Astrocyte (in vitro differentiated cells and primary cell): ENCODE measurements at regions not wholly inside any gene's neighbourhood (a gene's known extent, or its start where the extent isn't known, plus 50 kb on each side); places are given as distances from the start of the nearest gene placed in this dataset.

Experiments
- EZH2 ChIP-seq: IDR thresholded peaks from 2 replicates; pipeline ENCODE4 v1.6.1; 2012; ENCODE audit warnings: mild to moderate bottlenecking, low read length, inconsistent platforms; ENCODE audit not compliant: insufficient read depth
- TF ChIP-seq, protein P1 (sequence below): IDR thresholded peaks from 2 replicates; pipeline ENCODE4 v1.5.1; 2011; ENCODE audit warnings: low read depth, mild to moderate bottlenecking, inconsistent platforms, low read length, moderate library complexity; ENCODE audit not compliant: insufficient read depth

DNA sequence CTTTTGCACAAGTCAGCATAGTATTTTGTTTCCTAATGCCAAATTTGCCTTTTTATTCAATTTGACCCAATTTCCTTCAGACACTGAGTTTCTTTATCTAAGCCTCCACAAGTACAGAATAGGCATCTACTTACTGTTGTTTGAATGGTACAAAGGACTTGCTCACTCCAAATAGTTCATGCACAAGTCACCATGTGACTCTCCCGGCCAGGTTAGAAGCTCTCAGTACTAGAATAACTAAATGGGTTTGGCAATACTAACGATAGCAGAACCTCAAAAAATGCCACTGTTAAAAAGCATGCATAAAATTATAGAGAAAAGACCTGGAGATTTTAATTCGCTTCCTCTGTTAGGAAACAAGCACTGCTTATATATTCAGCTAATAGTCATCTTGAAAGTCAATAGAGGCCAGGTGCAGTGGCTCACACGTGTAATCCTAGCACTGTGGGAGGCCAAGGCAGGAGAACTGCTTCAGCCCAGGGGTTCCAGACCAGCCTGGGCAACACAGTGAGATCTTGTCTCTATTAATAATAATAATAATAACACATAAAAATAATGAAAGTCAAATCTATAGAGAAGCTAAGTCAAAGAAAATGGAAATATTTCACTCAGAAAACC lies 335.8 kb upstream of the MBL2 start:
- TF ChIP-seq, protein P1, sequence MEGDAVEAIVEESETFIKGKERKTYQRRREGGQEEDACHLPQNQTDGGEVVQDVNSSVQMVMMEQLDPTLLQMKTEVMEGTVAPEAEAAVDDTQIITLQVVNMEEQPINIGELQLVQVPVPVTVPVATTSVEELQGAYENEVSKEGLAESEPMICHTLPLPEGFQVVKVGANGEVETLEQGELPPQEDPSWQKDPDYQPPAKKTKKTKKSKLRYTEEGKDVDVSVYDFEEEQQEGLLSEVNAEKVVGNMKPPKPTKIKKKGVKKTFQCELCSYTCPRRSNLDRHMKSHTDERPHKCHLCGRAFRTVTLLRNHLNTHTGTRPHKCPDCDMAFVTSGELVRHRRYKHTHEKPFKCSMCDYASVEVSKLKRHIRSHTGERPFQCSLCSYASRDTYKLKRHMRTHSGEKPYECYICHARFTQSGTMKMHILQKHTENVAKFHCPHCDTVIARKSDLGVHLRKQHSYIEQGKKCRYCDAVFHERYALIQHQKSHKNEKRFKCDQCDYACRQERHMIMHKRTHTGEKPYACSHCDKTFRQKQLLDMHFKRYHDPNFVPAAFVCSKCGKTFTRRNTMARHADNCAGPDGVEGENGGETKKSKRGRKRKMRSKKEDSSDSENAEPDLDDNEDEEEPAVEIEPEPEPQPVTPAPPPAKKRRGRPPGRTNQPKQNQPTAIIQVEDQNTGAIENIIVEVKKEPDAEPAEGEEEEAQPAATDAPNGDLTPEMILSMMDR = no peak
- TF ChIP-seq EZH2 = no peak
